HFFc6 (cell line): ENCODE measurements at regions not wholly inside any gene's neighbourhood (a gene's known extent, or its start where the extent isn't known, plus 50 kb on each side); places are given as distances from the start of the nearest gene placed in this dataset.

Source experiments
- DNase-seq: peaks from one replicate; pipeline ENCODE4 v3.0.0-alpha.2; 2018
- H3K27ac Mint-ChIP-seq: 2 replicates; pipeline ENCODE4 v1.8.0; 2020; ENCODE audit warnings: mild to moderate bottlenecking, mixed read lengths
- H3K27me3 Mint-ChIP-seq: 2 replicates; pipeline ENCODE4 v1.8.0; 2021; ENCODE audit warnings: mild to moderate bottlenecking, moderate library complexity, mixed read lengths; ENCODE audit not compliant: insufficient read depth
- H3K36me3 Mint-ChIP-seq: 2 replicates; pipeline ENCODE4 v1.8.0; 2021; ENCODE audit warnings: low read depth, mixed read lengths
- H3K4me1 Mint-ChIP-seq: 2 replicates; pipeline ENCODE4 v1.8.0; 2020; ENCODE audit warnings: low read depth, mixed read lengths
- H3K4me3 Mint-ChIP-seq: 2 replicates; pipeline ENCODE4 v1.8.0; 2020; ENCODE audit warnings: mild to moderate bottlenecking, moderate library complexity, mixed read lengths
- H3K9me3 Mint-ChIP-seq: 2 replicates; pipeline ENCODE4 v1.8.0; 2020; ENCODE audit warnings: mild to moderate bottlenecking, mixed read lengths
- CTCF ChIP-seq: fragments of 200-600 bp; sonication (generic); IDR thresholded peaks from 2 replicates; pipeline ENCODE4 v1.5.0; 2021; ENCODE audit warnings: antibody characterized with exemption, mild to moderate bottlenecking

DNA sequence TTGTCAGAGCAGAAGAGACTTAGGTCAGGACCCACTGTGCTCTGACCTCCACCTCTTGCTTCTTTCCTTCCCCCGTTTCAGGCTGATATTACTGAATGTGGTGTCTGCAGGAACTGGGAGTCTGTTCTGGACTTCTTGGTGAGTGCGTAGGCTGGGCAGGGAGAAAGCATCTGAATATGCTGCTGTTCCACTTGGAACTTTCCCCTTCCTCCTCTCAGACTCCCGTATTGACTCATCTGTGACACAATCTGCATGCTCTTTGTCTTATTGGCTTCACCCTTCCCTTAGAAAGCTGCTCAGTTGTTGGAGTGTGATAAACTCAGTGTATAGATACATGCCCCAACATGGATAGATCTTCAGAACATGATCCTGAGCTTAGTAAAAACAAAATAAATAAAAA, 137.6 kb upstream of the HABP2 start:
- peaks cover 3% of the 10 kb centered on the region; the same call in 1 of the 2 replicates for H3K36me3 Mint-ChIP-seq
- peaks cover 15% of the 10 kb centered on the region for H3K9me3 Mint-ChIP-seq
- H3K4me3 Mint-ChIP-seq: no peak overlapping the region
- no peak for TF ChIP-seq CTCF
- H3K4me1 Mint-ChIP-seq: no peaks in the 10 kb centered on the region
- peaks cover 20% of the 10 kb centered on the region for H3K27me3 Mint-ChIP-seq
- no peak for DNase-seq
- H3K27ac Mint-ChIP-seq: no peak overlapping the region

- Mint-ChIP-seq H3K27ac (no peak overlapping the region), H3K4me1 (no peaks in the 10 kb centered on the region), H3K4me3 (no peak overlapping the region), H3K36me3 (peaks cover 6% of the 10 kb centered on the region; the same call in 1 of the 2 replicates), H3K27me3 (peaks cover 33% of the 10 kb centered on the region), H3K9me3 (peaks cover 18% of the 10 kb centered on the region)
- no peak for DNase-seq
- TF ChIP-seq CTCF: no peak
Observed at GRCh38 chr10:113420057-113420732, 132.7 kb upstream of the HABP2 start.

DNA sequence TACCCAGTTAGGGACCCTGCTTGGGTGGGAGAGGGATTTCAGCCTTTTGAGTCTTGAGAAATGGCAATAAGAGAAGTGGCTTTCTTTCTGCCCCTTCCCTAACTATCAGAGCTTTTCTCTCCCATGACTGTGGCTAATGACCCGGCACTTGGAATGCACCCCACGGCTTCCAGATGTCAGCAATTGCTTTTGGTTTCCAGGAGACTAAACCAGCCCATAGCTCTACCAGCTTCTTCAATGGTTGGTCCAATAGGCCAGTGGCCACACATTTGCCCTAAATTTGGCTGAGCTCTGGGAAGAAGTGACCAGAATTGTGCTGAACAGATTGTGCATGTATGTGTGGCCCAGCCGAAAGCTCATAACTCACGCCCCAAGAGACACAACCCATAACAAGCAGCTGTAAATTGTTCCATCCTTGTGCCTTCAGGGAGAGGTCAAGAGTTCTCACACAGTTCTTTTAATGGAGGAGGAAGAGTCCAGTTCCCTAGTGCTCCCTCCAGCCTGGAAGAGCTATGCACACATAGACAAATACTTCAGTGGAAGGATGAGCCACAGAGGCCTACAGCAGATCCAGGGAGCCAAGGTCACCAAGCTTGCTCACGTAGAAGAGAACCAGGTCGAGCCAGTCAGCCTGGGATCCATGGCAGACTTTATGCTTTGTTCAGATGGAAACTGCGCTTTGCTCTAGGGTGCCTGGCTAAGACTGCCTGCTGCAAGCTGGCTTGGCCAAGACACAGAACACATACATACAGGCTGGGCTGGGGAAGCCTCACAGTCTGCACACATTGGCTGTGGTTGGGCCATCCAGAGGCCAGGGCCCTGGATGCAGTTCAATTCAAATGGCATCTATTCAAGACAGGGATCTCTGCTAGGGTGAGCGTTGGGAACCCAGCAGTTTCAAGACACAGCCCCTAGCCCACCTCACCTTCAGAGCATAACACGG, 131.8 kb upstream of the HABP2 start:
- Mint-ChIP-seq H3K9me3 (peaks cover 18% of the 10 kb centered on the region), H3K4me1 (no peaks in the 10 kb centered on the region), H3K36me3 (peaks cover 6% of the 10 kb centered on the region; the same call in 1 of the 2 replicates), H3K4me3 (no peak overlapping the region), H3K27me3 (peaks cover 36% of the 10 kb centered on the region), H3K27ac (no peak overlapping the region)
- DNase-seq: no peak
- no peak for TF ChIP-seq CTCF

- TF ChIP-seq CTCF: no peak
- H3K9me3 Mint-ChIP-seq: peaks cover 18% of the 10 kb centered on the region
- H3K27ac Mint-ChIP-seq: no peak overlapping the region
- no peaks in the 10 kb centered on the region for H3K4me1 Mint-ChIP-seq
- DNase-seq: no peak
- H3K27me3 Mint-ChIP-seq: peaks cover 36% of the 10 kb centered on the region
- H3K4me3 Mint-ChIP-seq: no peak overlapping the region
- peaks cover 6% of the 10 kb centered on the region; the same call in 1 of the 2 replicates for H3K36me3 Mint-ChIP-seq
Observed at GRCh38 chr10:113422371-113422770, 130.5 kb upstream of the HABP2 start.

- Mint-ChIP-seq H3K27me3 (peaks cover 37% of the 10 kb centered on the region), H3K36me3 (peaks cover 6% of the 10 kb centered on the region; the same call in 1 of the 2 replicates), H3K9me3 (peaks cover 14% of the 10 kb centered on the region), H3K4me1 (no peaks in the 10 kb centered on the region), H3K27ac (no peak overlapping the region), H3K4me3 (no peak overlapping the region)
- no peak for DNase-seq
- no peak for TF ChIP-seq CTCF
Observed at GRCh38 chr10:113423981-113424721, 128.7 kb upstream of the HABP2 start.
